Adrenal gland (tissue), 5 donors: ENCODE measurements at regions not wholly inside any gene's neighbourhood (a gene's known extent, or its start where the extent isn't known, plus 50 kb on each side); places are given as distances from the start of the nearest gene placed in this dataset.

ENCODE experiments used
- POLR2A ChIP-seq, 2 donors: fragments of 450-650 bp; IDR thresholded peaks; one replicate each; pipeline ENCODE4 v1.6.1; 2017; ENCODE audit warnings: antibody characterized with exemption in 2 of 2, mild to moderate bottlenecking in 2 of 2, moderate library complexity in 1 of 2
- TF ChIP-seq, protein P1 (sequence below), 6 experiments: fragments of 450-650 bp in 4 of 6; fragments of 200-600 bp in 2 of 6; sonication (generic) in 1 of 6; IDR thresholded peaks; 1 replicate in 5 of 6; 2 replicates in 1 of 6; pipeline versions ENCODE4 v1.5.1 to v1.8.0; 2016 to 2021; ENCODE audit warnings: antibody characterized with exemption in 6 of 6, mild to moderate bottlenecking in 2 of 6, moderate library complexity in 1 of 6
- donor health status: DM: no; HTN: no; CAD: no.

DNA sequence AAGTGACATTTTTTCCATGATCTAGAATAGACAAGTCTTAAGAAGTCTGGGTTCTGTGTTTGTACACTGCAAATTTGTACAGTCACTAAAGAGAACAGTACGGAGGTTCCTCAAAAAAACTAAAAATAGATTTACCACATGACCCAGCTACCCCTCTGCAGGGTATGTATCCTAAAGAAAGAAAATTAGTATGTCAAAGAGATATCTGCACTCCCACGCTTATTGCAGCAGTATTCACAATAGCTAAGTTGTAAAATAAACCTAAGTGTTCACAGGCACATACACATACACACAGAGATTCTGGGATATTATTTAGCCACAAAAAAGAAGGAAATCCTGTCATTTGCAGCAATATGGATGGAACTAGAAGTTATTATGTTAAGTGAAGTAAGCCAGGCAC lies 120.4 kb downstream of the ZIC1 start:
- TF ChIP-seq, protein P1, sequence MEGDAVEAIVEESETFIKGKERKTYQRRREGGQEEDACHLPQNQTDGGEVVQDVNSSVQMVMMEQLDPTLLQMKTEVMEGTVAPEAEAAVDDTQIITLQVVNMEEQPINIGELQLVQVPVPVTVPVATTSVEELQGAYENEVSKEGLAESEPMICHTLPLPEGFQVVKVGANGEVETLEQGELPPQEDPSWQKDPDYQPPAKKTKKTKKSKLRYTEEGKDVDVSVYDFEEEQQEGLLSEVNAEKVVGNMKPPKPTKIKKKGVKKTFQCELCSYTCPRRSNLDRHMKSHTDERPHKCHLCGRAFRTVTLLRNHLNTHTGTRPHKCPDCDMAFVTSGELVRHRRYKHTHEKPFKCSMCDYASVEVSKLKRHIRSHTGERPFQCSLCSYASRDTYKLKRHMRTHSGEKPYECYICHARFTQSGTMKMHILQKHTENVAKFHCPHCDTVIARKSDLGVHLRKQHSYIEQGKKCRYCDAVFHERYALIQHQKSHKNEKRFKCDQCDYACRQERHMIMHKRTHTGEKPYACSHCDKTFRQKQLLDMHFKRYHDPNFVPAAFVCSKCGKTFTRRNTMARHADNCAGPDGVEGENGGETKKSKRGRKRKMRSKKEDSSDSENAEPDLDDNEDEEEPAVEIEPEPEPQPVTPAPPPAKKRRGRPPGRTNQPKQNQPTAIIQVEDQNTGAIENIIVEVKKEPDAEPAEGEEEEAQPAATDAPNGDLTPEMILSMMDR (IDR thresholded peaks at IDR 0.05): no peak
- no peak for TF ChIP-seq POLR2A (IDR thresholded peaks at IDR 0.05)
